HCT116 (cell line): ENCODE measurements at regions not wholly inside any gene's neighbourhood (a gene's known extent, or its start where the extent isn't known, plus 50 kb on each side); places are given as distances from the start of the nearest gene placed in this dataset.

Experiments used
- ATAC-seq: fragments of 200-7000 bp; cut with Tn5 transposase; 2 replicates; pipeline ENCODE4 v1.9.1; 2020; ENCODE audit warnings: mild to moderate bottlenecking, moderate library complexity
- BruUV-seq: library from RNA; stranded (reverse); fragments of 400-500 nt; replicated peaks from 2 replicates; lab custom pipeline; 2021; lab: Mats Ljungman, UMichigan
- CTCF ChIA-PET: fragments of 300-600 bp; sonication (Branson Sonifier 250); formaldehyde crosslinking; loops from one replicate; lab custom pipeline; 2021; ENCODE audit warnings: antibody characterized with exemption; lab: Charles Lee
- POLR2A ChIA-PET: fragments of 300-600, 350-600 bp; sonication (Branson Sonifier 250); formaldehyde crosslinking; loops from one replicate; lab custom pipeline; 2021; ENCODE audit warnings: antibody characterized with exemption; lab: Charles Lee
- RAD21 ChIA-PET, 2 experiments: fragments of 300-600 bp; sonication (Branson Sonifier 250); formaldehyde crosslinking; loops; one replicate each; lab custom pipeline; 2023; ENCODE audit warnings: low total read pairs in 2 of 2; ENCODE audit not compliant: uncharacterized antibody in 2 of 2, unreplicated experiment in 2 of 2, low non-redundant PET in 1 of 2; lab: Charles Lee
- DNase-seq: peaks from one replicate; pipeline ENCODE4 v3.0.0-alpha.2; 2010; ENCODE audit warnings: low read depth, low spot score
- H2AFZ ChIP-seq: fragments of 200-600 bp; shearing (Covaris generic), sonication (generic); 2 replicates; pipeline ENCODE4 v1.6.1; 2017; ENCODE audit warnings: low read depth, mixed run types, mixed read lengths, antibody characterized with exemption, low read length; ENCODE audit not compliant: poor library complexity, severe bottlenecking
- H3K27ac ChIP-seq: 2 replicates; pipeline ENCODE4 v1.5.1; 2012; ENCODE audit warnings: low read depth, low read length
- H3K27me3 ChIP-seq: fragments of 200-600 bp; sonication (generic); 2 replicates; pipeline ENCODE4 v1.6.1; 2016; ENCODE audit warnings: mixed run types, low read length, mixed read lengths; ENCODE audit not compliant: insufficient read depth
- H3K36me3 ChIP-seq, 2 experiments: fragments of 200-500 bp in 1 of 2; fragments of 200-600 bp in 1 of 2; sonication (Bioruptor generic) in 1 of 2; sonication (generic) in 1 of 2; 2 replicates each; pipeline versions ENCODE4 v1.5.1 to v1.6.1; 2014 to 2016; ENCODE audit warnings: low read length in 2 of 2, inconsistent platforms in 1 of 2, mixed read lengths in 1 of 2, mixed run types in 1 of 2; ENCODE audit not compliant: insufficient read depth in 2 of 2, control insufficient read depth in 1 of 2
- H3K4me1 ChIP-seq, 2 experiments: fragments of 200-600 bp in 1 of 2; sonication (generic) in 1 of 2; 2 replicates each; pipeline versions ENCODE4 v1.5.1 to v1.6.1; 2012 to 2017; ENCODE audit warnings: low read length in 2 of 2, inconsistent platforms in 1 of 2, mild to moderate bottlenecking in 1 of 2, mixed read lengths in 1 of 2, mixed run types in 1 of 2, moderate library complexity in 1 of 2; ENCODE audit not compliant: insufficient read depth in 2 of 2, control insufficient read depth in 1 of 2
- H3K4me2 ChIP-seq: fragments of 200-600 bp; sonication (generic); 2 replicates; pipeline ENCODE4 v1.6.1; 2017; ENCODE audit warnings: mixed run types, low read length, mixed read lengths
- H3K4me3 ChIP-seq, 2 experiments: fragments of 200-600 bp in 1 of 2; sonication (generic) in 1 of 2; replicated peaks in 1 of 2; 2 replicates each; pipeline ENCODE4 v1.5.1; 2011 to 2016; ENCODE audit warnings: low read length in 2 of 2, control low read depth in 1 of 2, low read depth in 1 of 2, mild to moderate bottlenecking in 1 of 2, mixed read lengths in 1 of 2, mixed run types in 1 of 2
- H3K79me2 ChIP-seq: fragments of 200-600 bp; sonication (generic); 2 replicates; pipeline ENCODE4 v1.6.1; 2017; ENCODE audit warnings: mild to moderate bottlenecking, mixed run types, low read length, moderate library complexity, mixed read lengths; ENCODE audit not compliant: insufficient read depth
- H3K9ac ChIP-seq: fragments of 200-600 bp; sonication (generic); 2 replicates; pipeline ENCODE4 v1.6.1; 2016; ENCODE audit warnings: low read length, mixed read lengths
- H3K9me2 ChIP-seq: fragments of 200-600 bp; sonication (generic), shearing (Covaris generic); 2 replicates; pipeline ENCODE4 v1.6.1; 2017; ENCODE audit warnings: mixed run types, mild to moderate bottlenecking, moderate library complexity; ENCODE audit not compliant: insufficient read depth
- H3K9me3 ChIP-seq, 2 experiments: fragments of 200-500 bp in 1 of 2; fragments of 200-600 bp in 1 of 2; sonication (Bioruptor generic) in 1 of 2; sonication (generic) in 1 of 2; 2 replicates each; pipeline ENCODE4 v1.6.1; 2014 to 2017; ENCODE audit warnings: low read length in 2 of 2, mixed read lengths in 2 of 2, inconsistent platforms in 1 of 2, low read depth in 1 of 2, mild to moderate bottlenecking in 1 of 2, mixed run types in 1 of 2, moderate library complexity in 1 of 2; ENCODE audit not compliant: control insufficient read depth in 1 of 2, insufficient read depth in 1 of 2
- H4K20me1 ChIP-seq: fragments of 200-600 bp; sonication (generic), shearing (Covaris generic); 2 replicates; pipeline ENCODE4 v1.6.1; 2017; ENCODE audit warnings: mixed run types, mild to moderate bottlenecking, moderate library complexity; ENCODE audit not compliant: insufficient read depth
- CBX3 ChIP-seq: IDR thresholded peaks from 2 replicates; pipeline ENCODE4 v1.6.1; 2012; ENCODE audit warnings: low read depth
- ELF1 ChIP-seq: IDR thresholded peaks from 2 replicates; pipeline ENCODE4 v1.6.1; 2012; ENCODE audit warnings: low read depth, borderline replicate concordance
- JUND ChIP-seq: IDR thresholded peaks from 2 replicates; pipeline ENCODE4 v1.6.1; 2012
- POLR2A ChIP-seq: IDR thresholded peaks from 2 replicates; pipeline ENCODE4 v1.7.0; 2011; ENCODE audit warnings: borderline replicate concordance; ENCODE audit not compliant: insufficient read depth, insufficient read length; ENCODE audit errors: extremely low read depth
- RAD21 ChIP-seq: IDR thresholded peaks from 2 replicates; pipeline ENCODE4 v1.6.1; 2012; ENCODE audit warnings: low read depth, mild to moderate bottlenecking
- SIN3A ChIP-seq: IDR thresholded peaks from 2 replicates; pipeline ENCODE4 v1.6.1; 2012; ENCODE audit warnings: low read depth
- SRF ChIP-seq: IDR thresholded peaks from 2 replicates; pipeline ENCODE4 v1.6.1; 2012; ENCODE audit warnings: low read depth
- TCF7L2 ChIP-seq: IDR thresholded peaks from 2 replicates; pipeline ENCODE4 v1.7.0; 2011; ENCODE audit warnings: borderline replicate concordance, inconsistent platforms; ENCODE audit not compliant: insufficient read depth, insufficient read length; ENCODE audit errors: extremely low read depth
- YY1 ChIP-seq: IDR thresholded peaks from 2 replicates; pipeline ENCODE4 v1.6.1; 2011; ENCODE audit warnings: low read length, low read depth, moderate library complexity, mild to moderate bottlenecking; ENCODE audit not compliant: insufficient replicate concordance; ENCODE audit errors: extremely low read depth
- ZFX ChIP-seq: fragments of 450-650 bp; IDR thresholded peaks from 2 replicates; pipeline ENCODE4 v1.6.1; 2017
- ZNF274 ChIP-seq: fragments of 200-500 bp; sonication (Bioruptor generic); IDR thresholded peaks from 2 replicates; pipeline ENCODE4 v1.6.1; 2014; ENCODE audit warnings: mild to moderate bottlenecking, low read depth, low read length, inconsistent platforms
- intact Hi-C: fragments of 100-400 bp; cut with micrococcal nuclease; formaldehyde crosslinking; loops from 2 replicates; pipeline ENCODE4 v1.10.0; 2022
- TF ChIP-seq, protein P1 (sequence below): IDR thresholded peaks from 2 replicates; pipeline ENCODE4 v1.6.1; 2012; ENCODE audit warnings: low read depth
- TF ChIP-seq, protein P2 (sequence below): IDR thresholded peaks from 2 replicates; pipeline ENCODE4 v1.6.1; 2012
- TF ChIP-seq, protein P3 (sequence below), 3 experiments: fragments of 200-600 bp in 1 of 3; sonication (generic) in 1 of 3; IDR thresholded peaks in 2 of 3; conservative IDR thresholded peaks in 1 of 3; 2 replicates each; pipeline ENCODE4 v1.5.1; 2012 to 2017; ENCODE audit warnings: low read depth in 2 of 3, low read length in 2 of 3, antibody characterized with exemption in 1 of 3, borderline replicate concordance in 1 of 3, control low read depth in 1 of 3, mild to moderate bottlenecking in 1 of 3, mixed read lengths in 1 of 3, mixed run types in 1 of 3, moderate library complexity in 1 of 3; ENCODE audit not compliant: insufficient read depth in 1 of 3

DNA sequence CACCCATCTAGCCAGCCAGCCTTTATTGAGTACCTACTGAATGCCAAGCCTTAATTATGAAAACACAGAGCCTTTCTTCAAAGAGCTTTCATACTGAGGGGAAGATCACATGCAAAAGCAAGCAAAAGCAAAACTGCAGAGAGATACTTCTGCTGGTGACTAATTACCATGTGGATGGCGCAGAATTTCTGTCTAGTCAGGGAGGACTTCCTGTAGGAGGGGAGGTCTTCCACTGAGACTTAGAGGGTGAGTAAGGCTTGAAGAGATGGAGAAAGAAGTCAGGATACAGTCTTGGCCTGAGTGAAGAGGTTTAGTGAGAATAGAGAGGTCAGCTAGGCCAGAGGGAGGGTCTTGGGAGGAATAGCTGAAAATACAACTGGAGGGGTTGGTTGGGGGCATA, 53.9 kb upstream of the CCL2 start:
- no peak for DNase-seq
- Histone ChIP-seq H3K27ac (no peak overlapping the region), H3K79me2 (no peaks in the 10 kb centered on the region), H3K9ac (no peak overlapping the region), H3K9me2 (no peaks in the 10 kb centered on the region), H3K4me2 (no peak overlapping the region), H4K20me1 (no peaks in the 10 kb centered on the region; the same call in 1 of the 2 replicates), H3K4me3 (no peak overlapping the region), H3K4me1 (no peaks in the 10 kb centered on the region), H2AFZ (no peak overlapping the region), H3K27me3 (no peaks in the 10 kb centered on the region), H3K9me3 (no peaks in the 10 kb centered on the region; a peak in 1 of 4 replicates), H3K36me3 (no peaks in the 10 kb centered on the region)
- BruUV-seq: no TSS peak
- ChIA-PET RAD21 (interaction anchor here in 1 of 2 experiments (1.2 kb wide), 1 partner anchor 160 kb away, joined by 4 read pairs; no protein-coding TSS in a partner anchor), CTCF (interaction anchor here (5.4 kb wide), 1 partner anchor 159 kb away, joined by 47 read pairs; no protein-coding TSS in a partner anchor), POLR2A (no interaction called here)
- no peak for TF ChIP-seq CBX3
- no peak for TF ChIP-seq POLR2A
- no peak for TF ChIP-seq TCF7L2
- no peak for TF ChIP-seq RAD21
- TF ChIP-seq, protein P1, sequence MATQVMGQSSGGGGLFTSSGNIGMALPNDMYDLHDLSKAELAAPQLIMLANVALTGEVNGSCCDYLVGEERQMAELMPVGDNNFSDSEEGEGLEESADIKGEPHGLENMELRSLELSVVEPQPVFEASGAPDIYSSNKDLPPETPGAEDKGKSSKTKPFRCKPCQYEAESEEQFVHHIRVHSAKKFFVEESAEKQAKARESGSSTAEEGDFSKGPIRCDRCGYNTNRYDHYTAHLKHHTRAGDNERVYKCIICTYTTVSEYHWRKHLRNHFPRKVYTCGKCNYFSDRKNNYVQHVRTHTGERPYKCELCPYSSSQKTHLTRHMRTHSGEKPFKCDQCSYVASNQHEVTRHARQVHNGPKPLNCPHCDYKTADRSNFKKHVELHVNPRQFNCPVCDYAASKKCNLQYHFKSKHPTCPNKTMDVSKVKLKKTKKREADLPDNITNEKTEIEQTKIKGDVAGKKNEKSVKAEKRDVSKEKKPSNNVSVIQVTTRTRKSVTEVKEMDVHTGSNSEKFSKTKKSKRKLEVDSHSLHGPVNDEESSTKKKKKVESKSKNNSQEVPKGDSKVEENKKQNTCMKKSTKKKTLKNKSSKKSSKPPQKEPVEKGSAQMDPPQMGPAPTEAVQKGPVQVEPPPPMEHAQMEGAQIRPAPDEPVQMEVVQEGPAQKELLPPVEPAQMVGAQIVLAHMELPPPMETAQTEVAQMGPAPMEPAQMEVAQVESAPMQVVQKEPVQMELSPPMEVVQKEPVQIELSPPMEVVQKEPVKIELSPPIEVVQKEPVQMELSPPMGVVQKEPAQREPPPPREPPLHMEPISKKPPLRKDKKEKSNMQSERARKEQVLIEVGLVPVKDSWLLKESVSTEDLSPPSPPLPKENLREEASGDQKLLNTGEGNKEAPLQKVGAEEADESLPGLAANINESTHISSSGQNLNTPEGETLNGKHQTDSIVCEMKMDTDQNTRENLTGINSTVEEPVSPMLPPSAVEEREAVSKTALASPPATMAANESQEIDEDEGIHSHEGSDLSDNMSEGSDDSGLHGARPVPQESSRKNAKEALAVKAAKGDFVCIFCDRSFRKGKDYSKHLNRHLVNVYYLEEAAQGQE: no peak
- TF ChIP-seq ELF1: no peak
- TF ChIP-seq ZFX: no peak
- no peak for TF ChIP-seq ZNF274
- no peak for TF ChIP-seq JUND
- TF ChIP-seq SIN3A: no peak
- TF ChIP-seq YY1: no peak
- TF ChIP-seq, protein P2, sequence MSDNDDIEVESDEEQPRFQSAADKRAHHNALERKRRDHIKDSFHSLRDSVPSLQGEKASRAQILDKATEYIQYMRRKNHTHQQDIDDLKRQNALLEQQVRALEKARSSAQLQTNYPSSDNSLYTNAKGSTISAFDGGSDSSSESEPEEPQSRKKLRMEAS: no peak
- TF ChIP-seq, protein P3, sequence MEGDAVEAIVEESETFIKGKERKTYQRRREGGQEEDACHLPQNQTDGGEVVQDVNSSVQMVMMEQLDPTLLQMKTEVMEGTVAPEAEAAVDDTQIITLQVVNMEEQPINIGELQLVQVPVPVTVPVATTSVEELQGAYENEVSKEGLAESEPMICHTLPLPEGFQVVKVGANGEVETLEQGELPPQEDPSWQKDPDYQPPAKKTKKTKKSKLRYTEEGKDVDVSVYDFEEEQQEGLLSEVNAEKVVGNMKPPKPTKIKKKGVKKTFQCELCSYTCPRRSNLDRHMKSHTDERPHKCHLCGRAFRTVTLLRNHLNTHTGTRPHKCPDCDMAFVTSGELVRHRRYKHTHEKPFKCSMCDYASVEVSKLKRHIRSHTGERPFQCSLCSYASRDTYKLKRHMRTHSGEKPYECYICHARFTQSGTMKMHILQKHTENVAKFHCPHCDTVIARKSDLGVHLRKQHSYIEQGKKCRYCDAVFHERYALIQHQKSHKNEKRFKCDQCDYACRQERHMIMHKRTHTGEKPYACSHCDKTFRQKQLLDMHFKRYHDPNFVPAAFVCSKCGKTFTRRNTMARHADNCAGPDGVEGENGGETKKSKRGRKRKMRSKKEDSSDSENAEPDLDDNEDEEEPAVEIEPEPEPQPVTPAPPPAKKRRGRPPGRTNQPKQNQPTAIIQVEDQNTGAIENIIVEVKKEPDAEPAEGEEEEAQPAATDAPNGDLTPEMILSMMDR (IDR thresholded peaks at IDR 0.05 in 2 of 3, conservative IDR thresholded peaks at IDR 0.05 in 1 of 3; ENCODE audit: borderline replicate concordance in 1 of 3, insufficient read depth in 1 of 3, low read depth in 2 of 3, low read length in 2 of 3): no peak
- TF ChIP-seq SRF: no peak
- no peak for ATAC-seq
- intact Hi-C loops: no loop called here
